Hepatocyte (in vitro differentiated cells): ENCODE measurements at regions not wholly inside any gene's neighbourhood (a gene's known extent, or its start where the extent isn't known, plus 50 kb on each side); places are given as distances from the start of the nearest gene placed in this dataset.

ENCODE experiments used
- DNase-seq: peaks from one replicate; pipeline ENCODE4 v3.0.0-alpha.2; 2016; ENCODE audit warnings: low spot score
- H2AFZ ChIP-seq: fragments of 200-600 bp; sonication (generic); 2 replicates; pipeline ENCODE4 v1.6.0; 2016; ENCODE audit warnings: antibody characterized with exemption, mild to moderate bottlenecking
- H3K27ac ChIP-seq: fragments of 200-600 bp; sonication (generic); 2 replicates; pipeline ENCODE4 v1.5.1; 2016; ENCODE audit warnings: mild to moderate bottlenecking
- H3K27me3 ChIP-seq: fragments of 200-600 bp; sonication (generic); 2 replicates; pipeline ENCODE4 v1.6.1; 2016
- H3K36me3 ChIP-seq: fragments of 200-600 bp; sonication (generic); replicated peaks from 2 replicates; pipeline ENCODE4 v1.5.1; 2016; ENCODE audit warnings: low read depth; ENCODE audit not compliant: insufficient read depth
- H3K4me1 ChIP-seq: fragments of 200-600 bp; sonication (generic); 2 replicates; pipeline ENCODE4 v1.5.1; 2016; ENCODE audit warnings: mild to moderate bottlenecking, moderate library complexity; ENCODE audit not compliant: insufficient read depth
- H3K4me2 ChIP-seq: fragments of 200-600 bp; sonication (generic); 2 replicates; pipeline ENCODE4 v1.6.0; 2016
- H3K4me3 ChIP-seq: fragments of 200-600 bp; sonication (generic); 2 replicates; pipeline ENCODE4 v1.5.1; 2016; ENCODE audit warnings: mild to moderate bottlenecking
- H3K79me2 ChIP-seq: fragments of 200-600 bp; sonication (generic); 2 replicates; pipeline ENCODE4 v1.6.0; 2017; ENCODE audit warnings: mild to moderate bottlenecking
- H3K9me2 ChIP-seq: fragments of 200-600 bp; sonication (generic); replicated peaks from 2 replicates; pipeline ENCODE4 v1.6.0; 2017; ENCODE audit warnings: mild to moderate bottlenecking; ENCODE audit not compliant: insufficient read depth
- H3K9me3 ChIP-seq: fragments of 200-600 bp; sonication (generic); 2 replicates; pipeline ENCODE4 v1.5.1; 2016; ENCODE audit warnings: low read depth, mild to moderate bottlenecking
- H4K20me1 ChIP-seq: fragments of 200-600 bp; sonication (generic); 2 replicates; pipeline ENCODE4 v1.6.0; 2016; ENCODE audit warnings: mild to moderate bottlenecking; ENCODE audit not compliant: insufficient read depth, poor library complexity, severe bottlenecking
- EZH2 ChIP-seq: fragments of 200-600 bp; sonication (generic); IDR thresholded peaks from 2 replicates; pipeline ENCODE4 v1.6.1; 2016; ENCODE audit warnings: antibody characterized with exemption, mild to moderate bottlenecking, borderline replicate concordance
- EZH2phosphoT487 ChIP-seq: fragments of 200-600 bp; sonication (generic); IDR thresholded peaks from one replicate; pipeline ENCODE4 v1.6.1; 2018; ENCODE audit warnings: antibody characterized with exemption, mild to moderate bottlenecking, low read depth, moderate library complexity; ENCODE audit not compliant: unreplicated experiment, severe bottlenecking
- WGBS: methylation state at CpG from one replicate; pipeline ENCODE4 v1.1.6; 2016; ENCODE audit warnings: low lambda C conversion rate; ENCODE audit errors: missing lambda C conversion rate; 5-methylcytosine and 5-hydroxymethylcytosine counted together
- TF ChIP-seq, protein P1 (sequence below): fragments of 200-600 bp; sonication (generic); IDR thresholded peaks from 2 replicates; pipeline ENCODE4 v1.5.1; 2016; ENCODE audit warnings: antibody characterized with exemption, mild to moderate bottlenecking; ENCODE audit not compliant: poor library complexity

DNA sequence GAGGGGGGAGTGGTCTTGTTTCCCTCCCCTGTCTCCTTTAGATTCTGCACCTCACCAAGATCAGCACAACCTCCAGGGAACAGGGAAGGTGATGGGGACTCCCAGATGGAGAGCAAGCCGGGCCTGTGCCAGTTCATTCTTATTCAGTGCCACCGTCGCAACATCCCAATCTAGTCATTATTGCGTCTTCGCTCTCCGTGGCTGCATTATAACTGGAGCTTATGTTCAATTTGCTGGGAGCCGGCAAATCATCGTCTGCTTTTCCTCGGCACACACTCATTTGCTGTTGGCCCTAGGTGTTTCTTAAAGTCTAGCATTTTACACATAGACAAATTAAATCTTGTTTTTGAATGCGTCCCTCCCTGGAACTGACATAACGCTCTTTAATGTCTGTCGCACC, 1269.7 kb downstream of the BRD1 start:
- 97% methylated on average over 12 of the region's 12 CpGs for WGBS
- TF ChIP-seq EZH2phosphoT487 (no peak), EZH2 (no peak)
- TF ChIP-seq, protein P1, sequence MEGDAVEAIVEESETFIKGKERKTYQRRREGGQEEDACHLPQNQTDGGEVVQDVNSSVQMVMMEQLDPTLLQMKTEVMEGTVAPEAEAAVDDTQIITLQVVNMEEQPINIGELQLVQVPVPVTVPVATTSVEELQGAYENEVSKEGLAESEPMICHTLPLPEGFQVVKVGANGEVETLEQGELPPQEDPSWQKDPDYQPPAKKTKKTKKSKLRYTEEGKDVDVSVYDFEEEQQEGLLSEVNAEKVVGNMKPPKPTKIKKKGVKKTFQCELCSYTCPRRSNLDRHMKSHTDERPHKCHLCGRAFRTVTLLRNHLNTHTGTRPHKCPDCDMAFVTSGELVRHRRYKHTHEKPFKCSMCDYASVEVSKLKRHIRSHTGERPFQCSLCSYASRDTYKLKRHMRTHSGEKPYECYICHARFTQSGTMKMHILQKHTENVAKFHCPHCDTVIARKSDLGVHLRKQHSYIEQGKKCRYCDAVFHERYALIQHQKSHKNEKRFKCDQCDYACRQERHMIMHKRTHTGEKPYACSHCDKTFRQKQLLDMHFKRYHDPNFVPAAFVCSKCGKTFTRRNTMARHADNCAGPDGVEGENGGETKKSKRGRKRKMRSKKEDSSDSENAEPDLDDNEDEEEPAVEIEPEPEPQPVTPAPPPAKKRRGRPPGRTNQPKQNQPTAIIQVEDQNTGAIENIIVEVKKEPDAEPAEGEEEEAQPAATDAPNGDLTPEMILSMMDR = no peak
- Histone ChIP-seq H3K36me3 (no peaks in the 10 kb centered on the region), H3K27ac (no peak overlapping the region), H3K4me2 (no peak overlapping the region), H3K9me2 (no peaks in the 10 kb centered on the region), H3K9me3 (no peaks in the 10 kb centered on the region), H3K79me2 (no peaks in the 10 kb centered on the region), H3K4me1 (no peaks in the 10 kb centered on the region), H4K20me1 (no peaks in the 10 kb centered on the region), H3K4me3 (no peak overlapping the region), H3K27me3 (no peaks in the 10 kb centered on the region), H2AFZ (no peak overlapping the region)
- no peak for DNase-seq

DNA sequence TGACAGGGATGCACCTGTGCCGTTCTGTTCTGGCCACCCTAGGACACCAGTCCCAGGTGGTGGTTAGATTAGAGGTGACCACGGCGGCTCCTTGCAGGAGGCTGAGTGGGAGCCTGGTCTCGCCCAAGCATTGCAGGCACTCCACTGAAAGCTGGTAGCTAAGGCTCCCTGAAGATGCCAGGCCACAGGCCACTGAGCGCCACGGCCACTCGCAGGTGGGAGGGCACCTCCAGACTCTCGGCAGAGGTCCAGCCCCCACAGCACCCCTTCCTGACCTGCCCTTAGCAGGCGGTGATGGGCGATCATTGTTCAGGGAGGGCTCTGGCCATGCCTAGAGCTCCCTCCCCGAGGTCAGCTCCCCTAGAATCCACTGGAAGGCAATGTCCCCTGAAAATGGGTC, 1270.2 kb downstream of the BRD1 start:
- DNase-seq = no peak
- H3K4me1 ChIP-seq = no peaks in the 10 kb centered on the region
- no peaks in the 10 kb centered on the region for H3K9me2 ChIP-seq
- no peak overlapping the region for H3K27ac ChIP-seq
- no peaks in the 10 kb centered on the region for H4K20me1 ChIP-seq
- H3K79me2 ChIP-seq = no peaks in the 10 kb centered on the region
- no peak overlapping the region for H3K4me3 ChIP-seq
- H3K27me3 ChIP-seq = peaks cover 2% of the 10 kb centered on the region
- no peaks in the 10 kb centered on the region for H3K36me3 ChIP-seq
- no peaks in the 10 kb centered on the region for H3K9me3 ChIP-seq
- H2AFZ ChIP-seq = no peak overlapping the region
- no peak for TF ChIP-seq EZH2phosphoT487
- TF ChIP-seq, protein P1 = no peak
- 96% methylated on average over 11 of the region's 11 CpGs for WGBS
- H3K4me2 ChIP-seq = no peak overlapping the region

DNA sequence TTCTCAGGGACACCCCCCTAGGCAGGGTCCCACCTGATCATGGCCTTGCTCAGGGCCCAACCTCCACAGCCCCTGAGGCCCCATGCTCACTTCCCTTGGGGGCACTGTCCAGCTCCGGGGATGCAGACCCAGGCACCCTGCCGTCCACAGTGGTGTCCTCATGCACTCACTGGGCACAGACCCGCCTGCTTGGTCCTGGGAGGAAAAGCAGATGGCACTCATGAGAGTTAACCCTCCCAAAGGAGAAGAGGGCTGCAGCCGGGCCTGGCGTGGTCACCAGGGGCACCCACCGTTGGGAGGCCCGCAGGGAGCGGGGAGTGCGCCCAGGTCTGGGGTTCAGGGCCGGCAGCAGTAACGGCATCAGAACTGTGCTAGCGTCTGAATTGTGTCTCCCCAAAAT, 1270.9 kb downstream of the BRD1 start:
- TF ChIP-seq EZH2phosphoT487 (no peak), EZH2 (no peak)
- TF ChIP-seq, protein P1 = no peak
- H3K36me3 ChIP-seq = no peaks in the 10 kb centered on the region
- no peak overlapping the region for H2AFZ ChIP-seq
- no peak overlapping the region for H3K4me2 ChIP-seq
- H3K9me2 ChIP-seq = no peaks in the 10 kb centered on the region
- H3K9me3 ChIP-seq = no peaks in the 10 kb centered on the region
- H3K79me2 ChIP-seq = no peaks in the 10 kb centered on the region
- H3K27me3 ChIP-seq = peaks cover 4% of the 10 kb centered on the region
- WGBS = 87% methylated on average over 12 of the region's 12 CpGs
- no peak for DNase-seq
- no peak overlapping the region for H3K4me3 ChIP-seq
- H3K4me1 ChIP-seq = no peaks in the 10 kb centered on the region
- no peaks in the 10 kb centered on the region for H4K20me1 ChIP-seq
- no peak overlapping the region for H3K27ac ChIP-seq

DNA sequence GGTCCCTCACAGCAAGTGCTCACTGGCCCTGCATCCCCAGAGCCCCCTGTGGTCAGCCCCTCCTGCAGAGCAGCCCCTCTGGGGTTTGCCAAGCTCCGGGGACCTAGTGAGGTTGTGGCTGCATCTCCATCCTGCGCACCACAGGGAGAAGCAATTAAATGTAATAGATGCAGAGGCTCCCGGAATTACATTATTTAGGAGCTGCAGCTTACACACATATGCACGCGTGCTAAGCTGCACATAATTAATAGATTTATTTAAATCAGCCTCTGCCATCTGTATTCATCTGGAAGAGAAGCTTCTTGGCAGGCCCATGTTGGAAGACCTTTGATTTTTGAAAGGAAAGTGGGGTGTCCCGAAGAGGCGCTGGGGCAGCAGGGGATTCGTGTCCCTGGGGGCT, 1271.5 kb downstream of the BRD1 start:
- Histone ChIP-seq H3K4me3 (no peak overlapping the region), H3K27me3 (peaks cover 4% of the 10 kb centered on the region), H3K79me2 (no peaks in the 10 kb centered on the region), H3K9me3 (no peaks in the 10 kb centered on the region), H3K27ac (no peak overlapping the region), H2AFZ (no peak overlapping the region), H4K20me1 (no peaks in the 10 kb centered on the region), H3K4me2 (no peak overlapping the region), H3K36me3 (no peaks in the 10 kb centered on the region), H3K4me1 (no peaks in the 10 kb centered on the region), H3K9me2 (no peaks in the 10 kb centered on the region)
- 93% methylated on average over 8 of the region's 8 CpGs for WGBS
- TF ChIP-seq, protein P1 = no peak
- TF ChIP-seq EZH2phosphoT487 = no peak
- no peak for TF ChIP-seq EZH2
- no peak for DNase-seq
